ENCODE measurements at regions not wholly inside any gene's neighbourhood (a gene's known extent, or its start where the extent isn't known, plus 50 kb on each side); places are given as distances from the start of the nearest gene placed in this dataset.
"Not testable (repeated sequence)": the region's sequence is repeated elsewhere in the genome, so short reads cannot be mapped to it uniquely, and the experiment has no call there.

GRCh38 chr1:200263203-200263602 is 146.6 kb downstream of the ZNF281 start:
- Mint-ChIP-seq H3K36me3 (no peaks in the 10 kb centered on the region), H3K27me3 (peaks cover 3% of the 10 kb centered on the region)
- ATAC-seq (ENCODE audit: low read depth): no peak

GRCh38 chr1:200262326-200262965 is 147.4 kb downstream of the ZNF281 start:
- no peaks in the 10 kb centered on the region for H3K9me3 Mint-ChIP-seq
- H3K27ac Mint-ChIP-seq: no peak overlapping the region
- DNase-seq (ENCODE audit: low spot score in 2 of 2) (no peak), ATAC-seq (ENCODE audit: low read depth) (no peak)
- H3K27me3 Mint-ChIP-seq: peaks cover 3% of the 10 kb centered on the region
- peaks cover 11% of the 10 kb centered on the region for H3K4me1 Mint-ChIP-seq
- H3K36me3 Mint-ChIP-seq: no peaks in the 10 kb centered on the region
- no peak overlapping the region for H3K4me3 Mint-ChIP-seq

More at GRCh38 chr1:200263203-200263602, 146.6 kb downstream of the ZNF281 start:
- Mint-ChIP-seq H3K4me1 (peaks cover 11% of the 10 kb centered on the region), H3K27ac (no peak overlapping the region), H3K9me3 (no peaks in the 10 kb centered on the region), H3K4me3 (no peak overlapping the region)
- no peak for DNase-seq (ENCODE audit: low spot score in 2 of 2)

DNA sequence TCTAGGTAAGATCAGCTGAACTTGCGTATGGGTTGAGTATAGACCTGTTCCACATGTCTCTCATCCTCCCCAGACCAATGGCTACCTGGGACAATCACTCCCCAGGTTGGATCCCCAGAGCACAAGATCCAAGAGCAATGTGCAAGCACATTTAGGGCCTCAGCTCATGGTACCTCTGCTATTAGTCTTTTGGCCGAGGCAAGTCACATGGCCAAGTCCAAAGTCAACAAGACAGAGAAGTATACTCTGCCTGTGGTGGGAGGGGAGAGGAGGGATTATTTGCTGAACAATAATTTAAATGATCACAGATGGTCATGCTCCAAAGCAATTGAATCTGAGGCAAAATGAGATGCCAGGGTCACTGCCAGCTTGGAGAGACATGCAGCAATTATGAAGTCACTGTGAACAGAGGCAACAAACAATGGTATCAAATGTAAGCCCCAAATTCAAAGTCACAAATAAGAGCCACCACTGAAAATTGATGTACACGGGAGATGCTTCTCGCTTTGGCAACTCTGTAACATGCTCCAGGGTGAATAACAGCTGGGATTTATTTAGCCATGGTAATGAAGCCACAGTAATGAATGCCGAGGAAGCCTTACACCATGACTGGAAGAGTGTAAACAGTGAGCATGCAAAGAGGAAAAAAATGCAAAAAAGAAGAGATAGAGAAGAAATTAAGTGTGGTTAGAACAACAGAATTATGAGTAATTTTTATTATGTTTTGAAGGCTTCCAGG is 149.1 kb downstream of the ZNF281 start:
- ATAC-seq (ENCODE audit: low read depth) (no peak), DNase-seq (ENCODE audit: low spot score in 2 of 2) (no peak)
- Mint-ChIP-seq H3K27ac (no peak overlapping the region), H3K4me1 (peaks cover 9% of the 10 kb centered on the region), H3K4me3 (no peak overlapping the region), H3K36me3 (no peaks in the 10 kb centered on the region), H3K9me3 (no peaks in the 10 kb centered on the region), H3K27me3 (peaks cover 6% of the 10 kb centered on the region)

DNA sequence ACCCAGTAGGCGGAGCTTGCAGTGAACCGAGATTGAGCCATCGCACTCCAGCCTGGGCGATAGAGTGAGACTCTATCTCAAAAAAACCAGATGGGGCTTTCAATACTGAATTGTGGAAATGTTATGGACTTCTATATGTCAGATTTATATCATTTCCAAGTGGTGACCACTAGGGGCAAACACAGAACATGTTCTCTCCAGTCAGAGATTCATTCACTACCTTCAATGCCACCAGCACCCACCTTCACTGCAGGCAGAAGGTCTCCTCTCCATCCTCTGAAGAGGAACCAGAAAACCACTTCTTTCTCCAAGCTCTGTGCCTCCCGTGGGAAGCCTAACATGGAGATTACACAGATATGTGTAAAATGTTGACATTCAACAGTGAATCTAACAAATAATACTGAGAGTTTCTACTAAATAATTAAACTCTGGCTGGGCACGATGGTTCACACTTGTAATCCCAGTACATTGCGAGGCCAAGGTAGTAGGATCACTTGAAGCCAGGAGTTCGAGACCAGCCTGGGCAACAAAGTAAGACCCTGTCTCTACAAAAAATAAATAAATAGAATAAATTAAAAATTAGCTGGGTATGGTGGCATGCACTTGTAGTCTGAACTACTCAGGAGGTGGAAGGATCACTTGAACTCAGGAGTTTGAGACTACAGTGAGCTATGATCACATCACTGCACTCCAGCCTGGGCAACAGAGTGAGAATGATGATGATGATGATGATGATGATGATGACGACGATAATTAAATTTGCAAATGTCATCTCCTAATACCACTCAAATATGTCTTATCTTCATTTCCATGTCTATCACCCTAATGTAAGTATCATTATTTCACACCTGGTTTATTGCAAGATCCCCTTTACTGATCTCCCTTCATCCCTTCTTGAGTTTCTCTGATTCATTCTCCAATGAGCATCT is 151.1 kb downstream of the ZNF281 start:
- no peak overlapping the region for H3K4me3 Mint-ChIP-seq
- no peaks in the 10 kb centered on the region for H3K9me3 Mint-ChIP-seq
- H3K36me3 Mint-ChIP-seq: no peaks in the 10 kb centered on the region
- DNase-seq (ENCODE audit: low spot score in 2 of 2) (peak in 1 of 2 donors; percentile 26), ATAC-seq (ENCODE audit: low read depth) (peak; percentile 83)
- peaks cover 10% of the 10 kb centered on the region for H3K4me1 Mint-ChIP-seq
- no peak overlapping the region for H3K27ac Mint-ChIP-seq
- peaks cover 6% of the 10 kb centered on the region for H3K27me3 Mint-ChIP-seq

GRCh38 chr1:200257235-200257634 is 152.6 kb downstream of the ZNF281 start:
- peaks cover 6% of the 10 kb centered on the region for H3K27me3 Mint-ChIP-seq
- peaks cover 8% of the 10 kb centered on the region for H3K4me1 Mint-ChIP-seq
- DNase-seq (ENCODE audit: low spot score in 2 of 2) (no peak), ATAC-seq (ENCODE audit: low read depth) (no peak)
- no peak overlapping the region for H3K27ac Mint-ChIP-seq
- no peaks in the 10 kb centered on the region for H3K36me3 Mint-ChIP-seq
- H3K9me3 Mint-ChIP-seq: no peaks in the 10 kb centered on the region
- H3K4me3 Mint-ChIP-seq: no peak overlapping the region

DNA sequence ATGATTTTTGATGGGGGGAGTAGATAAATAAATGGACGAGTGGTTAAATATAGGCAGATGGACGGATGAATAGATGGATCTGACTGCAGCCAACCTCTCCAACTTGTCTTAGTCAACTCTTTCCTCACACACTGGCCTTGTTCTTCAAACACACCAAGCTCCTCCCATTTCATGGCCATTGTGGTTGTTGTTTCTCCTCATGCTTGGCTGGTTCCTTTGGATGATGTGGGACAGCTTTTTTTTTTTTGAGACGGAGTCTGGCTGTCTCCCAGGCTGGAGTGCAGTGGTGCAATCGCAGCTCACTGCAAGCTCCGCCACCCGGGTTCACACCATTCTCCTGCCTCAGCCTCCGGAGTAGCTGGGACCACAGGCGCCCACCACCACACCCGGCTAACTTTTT is 155.2 kb downstream of the ZNF281 start:
- not testable (repeated sequence) for H3K27ac Mint-ChIP-seq; DNase-seq (ENCODE audit: low spot score in 2 of 2); H3K4me3 Mint-ChIP-seq; H3K9me3 Mint-ChIP-seq; H3K27me3 Mint-ChIP-seq; H3K4me1 Mint-ChIP-seq; H3K36me3 Mint-ChIP-seq; ATAC-seq (ENCODE audit: low read depth)

- no peak for DNase-seq (ENCODE audit: low spot score in 2 of 2)
Observed at GRCh38 chr1:200253774-200254495, 155.9 kb downstream of the ZNF281 start.

DNA sequence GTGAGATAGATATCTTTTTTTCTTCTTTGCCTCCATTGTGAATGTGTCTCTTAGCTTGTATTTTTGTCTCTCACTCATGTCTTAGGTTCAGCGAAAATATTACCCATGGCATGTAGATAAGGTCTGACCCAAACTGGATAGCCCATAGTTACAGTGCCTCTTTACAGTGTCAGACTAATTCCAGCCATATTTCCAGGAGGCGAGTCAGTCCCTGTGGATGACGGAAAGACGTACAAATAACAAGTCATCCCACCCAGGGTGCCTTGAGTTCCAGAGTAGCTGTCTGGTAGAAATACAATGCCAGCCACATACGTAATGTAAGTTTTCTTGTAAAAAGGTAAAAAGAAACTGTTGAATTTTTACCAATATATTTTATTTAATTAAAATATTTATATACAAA is 157.3 kb downstream of the ZNF281 start:
- Mint-ChIP-seq H3K4me3 (no peak overlapping the region), H3K36me3 (no peaks in the 10 kb centered on the region), H3K9me3 (no peaks in the 10 kb centered on the region), H3K27me3 (peaks cover 3% of the 10 kb centered on the region), H3K4me1 (peaks cover 3% of the 10 kb centered on the region), H3K27ac (no peak overlapping the region)
- DNase-seq (ENCODE audit: low spot score in 2 of 2) (no peak), ATAC-seq (ENCODE audit: low read depth) (no peak)

More at GRCh38 chr1:200253774-200254495, 155.9 kb downstream of the ZNF281 start:
- Mint-ChIP-seq H3K4me1 (peaks cover 3% of the 10 kb centered on the region), H3K27ac (no peak overlapping the region), H3K9me3 (no peaks in the 10 kb centered on the region), H3K36me3 (no peaks in the 10 kb centered on the region), H3K27me3 (peaks cover 3% of the 10 kb centered on the region), H3K4me3 (no peak overlapping the region)
- ATAC-seq (ENCODE audit: low read depth): no peak

DNA sequence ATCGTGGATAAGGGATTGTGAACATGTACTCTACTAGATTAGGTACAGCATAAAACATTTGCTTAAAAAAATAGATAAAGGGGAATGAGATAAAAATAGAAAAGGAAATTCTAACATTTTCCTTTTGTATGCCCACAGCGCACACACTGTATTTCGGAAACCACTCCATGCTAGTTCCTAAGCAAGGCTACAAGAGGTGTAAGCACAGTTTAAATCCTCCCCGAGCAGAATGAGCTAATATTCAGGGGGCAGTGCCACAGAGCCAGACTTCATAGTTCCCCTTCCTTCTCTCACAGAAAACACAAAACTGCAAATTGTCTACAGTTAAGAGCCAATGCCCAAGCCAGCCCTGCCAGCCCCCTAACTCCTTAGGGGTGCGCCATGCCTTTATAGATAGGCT is 159.4 kb downstream of the ZNF281 start:
- H3K27me3 Mint-ChIP-seq: no peaks in the 10 kb centered on the region
- H3K4me1 Mint-ChIP-seq: peaks cover 3% of the 10 kb centered on the region
- no peaks in the 10 kb centered on the region for H3K9me3 Mint-ChIP-seq
- H3K36me3 Mint-ChIP-seq: no peaks in the 10 kb centered on the region
- no peak overlapping the region for H3K4me3 Mint-ChIP-seq
- DNase-seq (ENCODE audit: low spot score in 2 of 2) (no peak), ATAC-seq (ENCODE audit: low read depth) (no peak)
- no peak overlapping the region for H3K27ac Mint-ChIP-seq

DNA sequence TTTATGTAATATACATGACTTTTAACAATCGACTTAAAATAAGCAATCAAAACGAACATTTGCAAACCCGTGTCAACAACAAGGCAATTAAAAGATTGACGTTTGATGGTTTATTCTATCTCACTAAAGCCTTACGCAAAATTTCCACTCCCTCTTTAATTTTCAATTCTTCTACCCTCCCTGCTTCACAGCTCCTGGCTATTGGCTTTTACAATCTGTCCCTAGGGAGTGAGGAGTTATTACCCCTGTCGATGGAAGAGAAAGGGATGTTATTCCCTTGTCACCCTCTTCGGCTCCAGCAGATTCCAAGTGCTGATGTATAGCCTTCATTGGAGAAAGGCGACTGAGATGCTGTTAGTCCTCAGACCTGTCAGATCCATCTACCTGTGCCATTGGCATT is 161.3 kb downstream of the ZNF281 start:
- H3K36me3 Mint-ChIP-seq: no peaks in the 10 kb centered on the region

GRCh38 chr1:200247518-200247917 is 162.3 kb downstream of the ZNF281 start:
- H3K9me3 Mint-ChIP-seq: no peaks in the 10 kb centered on the region
- no peak overlapping the region for H3K27ac Mint-ChIP-seq
- no peaks in the 10 kb centered on the region for H3K36me3 Mint-ChIP-seq
- DNase-seq (ENCODE audit: low spot score in 2 of 2): no peak
- H3K27me3 Mint-ChIP-seq: peaks cover 2% of the 10 kb centered on the region
- H3K4me3 Mint-ChIP-seq: no peak overlapping the region
- ATAC-seq (ENCODE audit: low read depth): no peak
- H3K4me1 Mint-ChIP-seq: no peaks in the 10 kb centered on the region

More for the DNA sequence above, 161.3 kb downstream of the ZNF281 start:
- ATAC-seq (ENCODE audit: low read depth) (no peak), DNase-seq (ENCODE audit: low spot score in 2 of 2) (no peak)
- H3K27ac Mint-ChIP-seq: no peak overlapping the region
- H3K4me3 Mint-ChIP-seq: no peak overlapping the region
- H3K9me3 Mint-ChIP-seq: no peaks in the 10 kb centered on the region
- H3K27me3 Mint-ChIP-seq: peaks cover 2% of the 10 kb centered on the region
- H3K4me1 Mint-ChIP-seq: peaks cover under 1% of the 10 kb centered on the region

DNA sequence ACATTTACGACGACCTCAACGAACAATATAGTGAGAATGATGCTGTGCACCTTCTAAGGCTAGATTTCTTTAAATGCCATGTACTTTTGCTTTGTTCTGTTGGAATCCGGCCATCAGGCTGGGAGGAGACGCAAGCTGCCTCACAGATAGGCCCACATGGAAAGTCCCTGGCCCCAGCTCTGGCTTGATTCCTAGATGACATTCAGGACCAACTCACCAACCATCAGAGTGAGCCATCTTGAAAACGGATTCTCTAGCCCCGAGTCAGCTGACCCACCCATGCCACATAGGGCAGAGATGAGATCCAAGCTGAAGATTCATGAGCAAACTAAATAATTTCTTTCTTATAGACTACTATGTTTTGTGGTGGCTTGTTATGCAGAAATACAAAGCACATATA is 164.4 kb downstream of the ZNF281 start:
- Mint-ChIP-seq H3K4me3 (no peak overlapping the region), H3K27me3 (peaks cover 8% of the 10 kb centered on the region), H3K27ac (no peak overlapping the region), H3K9me3 (no peaks in the 10 kb centered on the region), H3K4me1 (no peaks in the 10 kb centered on the region), H3K36me3 (no peaks in the 10 kb centered on the region)
- DNase-seq (ENCODE audit: low spot score in 2 of 2) (no peak), ATAC-seq (ENCODE audit: low read depth) (no peak)

DNA sequence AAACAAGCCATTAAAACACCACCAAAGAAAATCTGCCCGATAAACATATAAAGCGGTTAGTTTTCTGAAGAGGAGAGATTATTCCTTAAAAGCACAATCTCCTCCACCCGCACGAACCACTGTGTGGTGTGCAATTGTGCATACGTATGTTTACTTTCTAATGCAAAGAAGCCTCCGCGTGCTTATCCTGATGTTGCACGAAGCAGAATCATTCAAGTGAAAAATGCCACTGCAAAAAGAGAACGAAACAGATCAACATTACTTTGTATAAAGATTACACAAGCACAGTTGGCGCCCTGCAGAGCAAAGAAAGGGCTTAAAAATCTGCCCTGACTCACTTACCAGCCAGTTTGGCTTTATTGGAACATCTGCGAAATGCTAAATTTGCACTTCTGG is 166.8 kb downstream of the ZNF281 start:
- Mint-ChIP-seq H3K9me3 (no peaks in the 10 kb centered on the region), H3K27ac (no peak overlapping the region), H3K36me3 (no peaks in the 10 kb centered on the region), H3K4me1 (no peaks in the 10 kb centered on the region), H3K27me3 (peaks cover 8% of the 10 kb centered on the region), H3K4me3 (no peak overlapping the region)
- ATAC-seq (ENCODE audit: low read depth) (no peak), DNase-seq (ENCODE audit: low spot score in 2 of 2) (no peak)
